LNCaP clone FGC (cell line): ENCODE measurements at regions not wholly inside any gene's neighbourhood (a gene's known extent, or its start where the extent isn't known, plus 50 kb on each side); places are given as distances from the start of the nearest gene placed in this dataset.

Experiments used
- DNase-seq: peaks from one replicate; pipeline ENCODE4 v3.0.0-alpha.2; 2011; ENCODE audit warnings: low read depth
- H3K4me3 ChIP-seq: 2 replicates; pipeline ENCODE4 v1.5.1; 2011; ENCODE audit warnings: mild to moderate bottlenecking, low read depth, low read length, control low read depth
- CTCF ChIP-seq: IDR thresholded peaks from 2 replicates; pipeline ENCODE4 v1.5.1; 2012; ENCODE audit warnings: mild to moderate bottlenecking; ENCODE audit not compliant: control insufficient read depth, insufficient read depth; ENCODE audit errors: extremely low read depth

DNA sequence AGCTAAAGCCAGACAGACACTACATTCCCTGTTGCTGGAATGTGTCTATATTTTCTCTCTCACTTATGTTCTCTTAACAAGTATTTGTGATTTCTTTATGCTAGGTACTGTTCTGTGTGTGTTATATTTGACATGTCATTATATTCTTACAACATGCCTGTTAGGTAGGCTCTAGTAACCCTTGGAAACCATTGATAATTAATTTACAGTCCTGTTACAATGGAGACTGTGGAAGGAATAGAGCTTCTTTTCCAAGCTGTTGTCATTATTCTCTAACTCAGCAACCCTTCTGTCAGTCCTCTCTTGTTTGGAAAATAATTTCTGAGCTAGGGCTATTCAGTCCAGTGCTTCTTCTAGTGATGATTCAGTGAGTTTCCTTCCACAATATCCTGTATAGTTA, 419.1 kb upstream of the BOD1L1 start:
- DNase-seq, result no peak
- no peak for TF ChIP-seq CTCF
- no peak overlapping the region for H3K4me3 ChIP-seq

GRCh38 chr4:14047840-14048239, 420.3 kb upstream of the BOD1L1 start:
- H3K4me3 ChIP-seq, result no peak overlapping the region
- TF ChIP-seq CTCF, result no peak
- no peak for DNase-seq

DNA sequence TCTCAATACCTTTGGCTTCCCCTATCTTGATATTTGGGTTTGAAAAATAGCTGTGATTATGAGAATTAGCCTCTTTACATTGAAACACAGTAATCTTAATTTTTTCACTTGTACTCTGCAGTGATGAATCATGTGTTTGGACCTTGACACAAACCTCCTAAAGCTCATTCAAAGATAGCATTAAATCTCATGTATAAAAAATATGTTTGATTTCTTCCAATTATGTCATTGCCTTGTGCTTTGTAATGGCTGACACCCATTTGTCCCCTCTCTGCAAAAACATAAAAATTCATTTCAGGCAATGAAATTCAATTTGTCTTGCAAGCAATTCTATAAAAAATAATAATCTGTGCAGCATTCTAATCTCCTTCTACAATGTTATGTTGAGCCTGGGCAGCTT, 422.4 kb upstream of the BOD1L1 start:
- TF ChIP-seq CTCF, result no peak
- DNase-seq, result no peak
- no peak overlapping the region for H3K4me3 ChIP-seq

DNA sequence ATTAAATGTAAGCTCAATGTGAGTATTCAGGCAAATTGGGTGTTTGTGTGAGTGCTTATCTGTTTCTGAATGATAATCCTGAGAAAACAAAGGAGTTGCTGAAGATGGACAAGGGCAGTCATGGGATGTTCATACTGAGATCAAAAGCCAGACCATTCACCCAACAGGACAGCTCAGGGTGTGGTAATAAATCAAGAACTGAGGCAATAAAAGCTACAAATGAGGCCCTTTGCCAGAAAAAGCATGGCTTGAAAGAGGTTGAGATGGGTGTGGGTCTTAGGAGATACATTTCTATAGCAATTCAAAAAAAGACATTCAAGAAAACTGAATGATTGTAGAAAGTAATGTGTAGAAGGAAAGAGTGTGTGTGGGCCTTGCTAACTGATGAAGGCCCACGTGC, 425.8 kb upstream of the BOD1L1 start:
- DNase-seq, result no peak
- TF ChIP-seq CTCF, result no peak

GRCh38 chr4:14054391-14054790, 426.9 kb upstream of the BOD1L1 start:
- no peak for TF ChIP-seq CTCF
- no peak for DNase-seq
- H3K4me3 ChIP-seq, result no peak overlapping the region

More for the DNA sequence above, 425.8 kb upstream of the BOD1L1 start:
- no peak overlapping the region for H3K4me3 ChIP-seq

- TF ChIP-seq CTCF, result no peak
- DNase-seq, result no peak
- no peak overlapping the region for H3K4me3 ChIP-seq
Observed at GRCh38 chr4:14059006-14059405, 431.5 kb upstream of the BOD1L1 start.

DNA sequence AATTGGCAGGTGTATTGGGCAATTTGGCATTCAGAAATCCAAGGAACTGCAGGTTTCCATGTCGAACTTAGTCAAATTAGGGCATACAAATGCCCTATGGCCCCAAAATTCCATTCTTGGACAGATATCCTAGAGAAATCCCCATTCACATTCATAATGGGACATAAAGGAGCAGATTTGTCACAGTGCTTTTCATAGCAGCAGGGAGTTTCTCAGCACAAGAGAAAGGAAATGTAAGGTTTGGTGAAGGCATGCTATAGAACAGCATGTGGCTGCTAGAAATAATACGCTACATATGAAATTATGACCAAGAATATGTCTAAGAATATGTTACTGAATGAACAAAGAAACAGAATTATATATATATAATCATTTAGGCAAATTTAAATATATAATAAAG, 437.5 kb upstream of the BOD1L1 start:
- DNase-seq, result no peak
- no peak overlapping the region for H3K4me3 ChIP-seq
- no peak for TF ChIP-seq CTCF
